ENCODE measurements at regions not wholly inside any gene's neighbourhood (a gene's known extent, or its start where the extent isn't known, plus 50 kb on each side); places are given as distances from the start of the nearest gene placed in this dataset.
A peak's percentile ranks its signal among the peaks of the same experiment; 100 is the strongest.

GRCh38 chr7:35437619-35438275, 183.8 kb upstream of the TBX20 start:
- no peak for DNase-seq

GRCh38 chr7:35436452-35436851, 182.6 kb upstream of the TBX20 start:
- DNase-seq, result no peak

DNA sequence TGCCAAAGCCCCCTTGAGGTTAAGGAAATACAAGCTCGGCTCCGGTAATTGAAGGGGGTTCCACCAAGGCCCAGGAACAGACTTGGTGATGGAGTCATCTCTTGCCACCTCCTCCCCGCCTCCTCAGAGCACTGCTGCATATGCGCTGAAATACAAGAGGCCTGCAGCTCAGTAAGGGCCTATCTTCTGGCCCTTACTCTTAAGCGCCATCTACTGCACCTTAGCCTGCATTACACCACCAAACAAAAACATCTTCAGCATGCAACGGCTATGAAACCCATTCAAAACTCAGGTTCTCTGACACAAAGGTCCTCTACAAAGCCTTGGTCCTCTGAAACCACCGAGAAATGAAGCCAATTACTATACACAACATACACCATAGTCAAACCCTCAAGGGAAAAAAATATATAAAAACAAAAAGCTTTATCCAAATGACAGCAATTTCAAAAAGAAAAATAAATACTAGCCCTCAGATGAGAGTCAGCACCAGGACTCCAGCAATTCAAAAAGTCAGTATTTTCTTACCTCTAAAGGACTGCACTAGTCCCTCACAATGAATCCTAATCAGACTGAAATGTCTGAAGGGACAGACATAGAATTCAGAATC, 176.8 kb upstream of the TBX20 start:
- peak; percentile 33 for DNase-seq

DNA sequence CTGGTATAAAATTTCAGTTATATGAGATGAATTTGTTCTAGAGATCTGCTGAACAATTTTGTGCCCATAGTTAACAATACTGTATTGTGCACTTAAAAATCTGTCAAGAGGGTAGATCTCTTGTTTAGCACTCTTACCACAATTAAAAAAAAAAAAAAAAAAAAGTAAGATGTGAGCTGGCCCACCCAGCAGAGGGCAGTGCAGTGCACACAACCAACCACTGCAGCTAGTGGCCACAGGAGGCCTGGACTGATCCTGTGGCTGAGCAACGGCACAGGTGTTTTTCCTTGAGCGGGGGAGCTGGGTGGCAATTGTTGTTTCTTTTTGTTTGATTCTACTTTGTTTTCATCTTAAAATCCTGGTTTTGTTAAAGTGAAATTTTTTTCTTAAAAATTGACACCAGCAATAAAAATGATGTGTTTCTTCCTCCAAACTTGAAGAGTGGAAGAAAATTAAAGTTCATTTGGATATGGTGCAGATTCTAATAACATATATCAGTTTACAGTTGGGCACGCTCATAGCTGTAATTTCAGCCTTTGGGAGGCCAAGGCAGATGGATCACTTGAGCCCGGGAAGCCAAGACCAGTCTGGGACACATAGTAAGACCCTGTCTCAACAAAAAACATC, 171.1 kb upstream of the TBX20 start:
- DNase-seq, result peak; percentile 69

DNA sequence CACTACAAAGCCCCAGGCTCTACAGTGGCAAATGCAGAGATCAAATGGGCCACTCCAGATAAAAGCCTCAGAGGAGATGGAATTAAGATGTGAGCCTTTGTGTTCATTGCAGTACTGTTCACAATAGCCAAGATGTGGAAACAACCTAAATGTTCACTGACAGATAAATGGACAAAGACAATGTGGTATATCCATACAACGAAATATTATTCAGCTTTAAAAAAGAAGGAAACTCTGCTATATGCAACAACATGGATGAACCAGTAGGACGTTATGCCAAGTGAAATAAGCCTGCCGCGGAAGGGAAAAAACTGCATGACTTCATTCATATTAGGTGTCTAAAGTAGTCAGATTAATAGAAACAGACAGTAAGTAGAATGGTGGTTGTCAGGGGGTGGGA, 170.5 kb upstream of the TBX20 start:
- DNase-seq, result no peak

GRCh38 chr7:35422715-35423114, 168.8 kb upstream of the TBX20 start:
- DNase-seq, result no peak

- DNase-seq, result no peak
Observed at GRCh38 chr7:35420656-35421055, 166.8 kb upstream of the TBX20 start.

DNA sequence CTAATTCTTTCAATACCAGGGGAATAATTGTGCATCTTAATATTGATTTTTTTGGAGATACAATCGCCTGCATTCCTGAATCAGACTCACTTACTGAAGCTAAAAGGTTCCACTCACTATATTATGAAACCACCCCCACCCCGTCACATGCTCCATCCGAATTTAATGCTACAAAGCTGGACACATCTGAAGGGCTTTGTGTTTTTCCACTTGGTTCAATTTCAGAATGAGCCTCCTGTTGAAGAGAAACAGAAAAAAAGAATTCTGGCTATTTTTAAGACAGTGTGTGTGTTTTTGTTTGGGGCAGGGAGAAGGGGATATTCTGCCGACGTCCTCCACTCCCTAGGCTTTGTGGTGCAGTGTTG, 165.5 kb upstream of the TBX20 start:
- no peak for DNase-seq

- DNase-seq, result no peak
Observed at GRCh38 chr7:35418716-35419390, 165.0 kb upstream of the TBX20 start.

- no peak for DNase-seq
Observed at GRCh38 chr7:35416568-35416967, 162.7 kb upstream of the TBX20 start.

DNA sequence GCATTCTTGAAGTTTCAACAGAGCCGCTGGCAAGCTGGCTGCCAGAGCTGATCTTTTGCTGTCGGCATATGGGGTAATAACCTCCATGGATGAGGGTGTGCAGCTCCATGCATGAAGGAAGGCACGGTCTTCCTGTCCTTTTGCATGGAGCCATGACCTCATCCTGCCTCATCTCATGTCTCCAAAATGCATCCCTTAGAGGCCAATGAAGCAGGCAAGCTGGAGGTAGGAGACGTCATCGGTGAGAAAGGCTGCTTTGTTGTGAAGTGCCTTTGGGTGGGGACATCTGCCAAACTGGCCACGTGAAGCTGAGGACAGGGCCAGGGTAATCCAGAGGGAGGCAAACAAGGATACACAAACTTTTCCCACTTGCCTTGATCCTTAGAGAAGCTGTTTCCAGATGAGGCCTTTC, 161.5 kb upstream of the TBX20 start:
- no peak for DNase-seq

- no peak for DNase-seq
Observed at GRCh38 chr7:35411331-35411730, 157.4 kb upstream of the TBX20 start.

- no peak for DNase-seq
Observed at GRCh38 chr7:35405461-35405860, 151.6 kb upstream of the TBX20 start.

GRCh38 chr7:35401217-35401879, 147.4 kb upstream of the TBX20 start:
- no peak for DNase-seq

DNA sequence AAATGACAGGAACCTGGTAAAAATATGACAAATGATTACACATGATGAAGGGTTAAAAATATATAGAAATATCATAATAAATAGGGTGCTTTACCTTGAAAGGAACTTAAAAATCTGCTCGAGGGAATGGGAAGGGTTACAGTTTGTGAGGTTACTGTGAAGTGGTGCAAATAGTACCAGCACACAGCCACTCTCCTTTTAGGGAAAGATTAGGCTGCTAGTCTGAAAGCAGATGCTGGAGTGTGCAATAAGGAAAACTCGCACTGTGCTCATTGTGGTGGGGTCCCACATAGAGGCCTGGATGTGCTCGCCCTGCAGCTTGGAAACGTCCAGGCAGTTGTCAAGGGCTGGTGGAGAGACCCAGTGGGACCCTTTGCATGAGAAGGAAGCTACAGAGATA, 145.9 kb upstream of the TBX20 start:
- DNase-seq, result no peak

GRCh38 chr7:35399216-35399615, 145.3 kb upstream of the TBX20 start:
- no peak for DNase-seq

DNA sequence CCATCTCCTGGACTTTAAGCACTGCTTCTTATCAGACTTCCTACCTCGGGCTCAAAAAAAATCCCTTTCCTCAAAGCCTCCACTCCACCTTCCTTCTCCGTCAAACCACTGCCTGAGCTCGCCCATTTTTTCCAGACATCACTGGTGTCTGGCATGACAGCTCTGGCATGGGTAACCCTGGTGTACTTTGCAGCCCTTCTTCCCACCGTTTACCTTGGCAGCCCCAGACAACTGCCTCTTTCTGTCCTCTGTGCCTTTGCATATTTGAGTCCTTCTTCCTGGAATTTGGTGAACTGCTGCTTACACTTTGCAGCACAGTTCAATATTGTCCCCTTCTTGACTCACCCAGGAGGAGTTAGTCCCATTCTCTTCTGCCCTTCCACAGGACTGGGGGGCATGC, 144.6 kb upstream of the TBX20 start:
- DNase-seq, result no peak

- DNase-seq, result no peak
Observed at GRCh38 chr7:35390146-35390545, 136.2 kb upstream of the TBX20 start.

GRCh38 chr7:35389636-35390035, 135.7 kb upstream of the TBX20 start:
- no peak for DNase-seq

- DNase-seq, result no peak
Observed at GRCh38 chr7:35386816-35387706, 133.2 kb upstream of the TBX20 start.

DNA sequence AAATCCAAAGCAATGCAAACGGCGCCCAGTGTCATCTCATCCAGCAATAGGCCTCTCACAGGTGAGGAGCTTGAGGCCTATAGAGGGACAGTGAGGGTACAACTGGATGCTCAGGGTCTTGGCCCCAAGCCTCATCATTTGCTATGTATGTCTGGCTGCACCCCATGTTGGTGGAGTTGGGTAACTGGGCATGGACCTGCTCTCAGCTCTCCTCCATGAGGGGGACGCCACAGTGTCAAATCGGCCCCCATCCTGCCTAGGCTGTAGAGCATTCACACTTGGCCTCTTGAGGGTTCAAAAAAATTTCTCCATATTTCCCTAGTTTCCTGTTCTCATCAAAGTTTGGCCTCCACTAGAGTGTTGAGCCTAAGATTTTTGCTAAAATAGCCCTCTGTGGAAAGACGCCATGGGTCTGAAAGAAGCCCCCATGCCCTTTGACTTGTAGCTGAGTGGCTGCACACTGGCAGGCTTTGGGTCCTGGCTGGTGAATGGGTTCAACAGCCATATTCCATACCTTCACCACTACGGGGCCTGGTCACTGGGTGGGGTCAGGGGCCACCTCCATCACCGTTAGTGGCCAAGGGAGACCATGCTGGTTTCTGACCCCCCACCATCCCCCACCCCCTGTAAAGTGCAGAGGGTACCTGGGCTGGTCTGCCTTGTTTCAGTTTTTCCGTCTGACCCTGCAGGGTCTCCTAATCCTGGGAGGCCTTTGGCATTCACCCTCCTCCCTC, 132.3 kb upstream of the TBX20 start:
- no peak for DNase-seq

Measured in NCI-H69 (cell line).